NCI-H748 (cell line): ENCODE measurements at regions not wholly inside any gene's neighbourhood (a gene's known extent, or its start where the extent isn't known, plus 50 kb on each side); places are given as distances from the start of the nearest gene placed in this dataset.
"Not testable (repeated sequence)": the region's sequence is repeated elsewhere in the genome, so short reads cannot be mapped to it uniquely, and the experiment has no call there.

ENCODE experiments used
- DNase-seq: peaks from one replicate; lab custom pipeline; 2025; ENCODE audit not compliant: unreplicated experiment; lab: John Stamatoyannopoulos, UW

DNA sequence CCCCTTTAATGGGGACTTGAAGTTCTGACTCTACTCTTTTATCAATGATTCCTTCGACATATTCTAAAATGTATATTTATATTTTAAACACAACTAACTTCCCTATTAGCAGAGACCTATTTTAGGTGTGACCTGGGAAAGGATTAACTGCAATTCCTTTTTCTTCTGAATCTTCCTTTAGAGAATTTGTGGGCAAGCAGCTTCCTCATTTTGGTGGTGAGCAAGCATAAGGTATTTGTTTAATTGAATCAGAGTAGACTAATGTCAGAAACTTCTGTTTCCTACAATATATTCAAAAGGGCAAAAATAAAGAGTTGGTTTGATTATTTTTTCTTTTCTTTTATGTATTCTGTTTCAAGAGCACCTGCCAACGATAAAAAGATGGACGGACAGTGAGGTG lies 237.0 kb downstream of the IKZF2 start:
- no peak for DNase-seq

DNA sequence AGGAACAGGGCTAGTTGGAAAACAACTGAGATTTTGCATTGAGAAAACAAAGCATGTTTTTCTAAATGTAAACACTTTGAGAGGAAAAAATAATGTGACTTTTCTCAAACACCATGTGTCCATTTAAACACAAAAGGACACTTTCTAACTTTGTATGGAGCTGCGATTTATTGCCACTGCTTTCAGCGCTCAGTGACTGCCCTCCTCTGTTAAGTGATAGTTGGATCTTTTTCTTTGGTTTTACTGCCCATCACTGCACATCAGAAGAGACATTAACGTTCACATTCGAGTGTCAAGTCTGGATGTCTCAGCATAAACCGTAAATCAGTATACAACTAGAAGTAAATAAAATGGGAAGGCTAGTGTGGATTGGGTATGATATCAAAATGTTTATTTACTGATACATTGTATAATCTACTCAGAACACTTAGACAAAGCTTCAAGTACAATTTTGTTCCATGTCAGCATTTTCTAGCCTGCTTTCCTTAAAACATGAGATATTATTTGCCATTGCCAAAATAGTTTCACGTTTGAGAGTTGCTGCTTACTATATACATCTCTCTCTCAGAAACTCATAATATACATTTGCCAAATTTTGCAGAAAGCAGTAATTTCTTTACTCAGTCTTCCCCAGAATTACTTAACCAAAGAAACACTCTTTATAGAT lies 237.6 kb downstream of the IKZF2 start:
- no peak for DNase-seq

DNA sequence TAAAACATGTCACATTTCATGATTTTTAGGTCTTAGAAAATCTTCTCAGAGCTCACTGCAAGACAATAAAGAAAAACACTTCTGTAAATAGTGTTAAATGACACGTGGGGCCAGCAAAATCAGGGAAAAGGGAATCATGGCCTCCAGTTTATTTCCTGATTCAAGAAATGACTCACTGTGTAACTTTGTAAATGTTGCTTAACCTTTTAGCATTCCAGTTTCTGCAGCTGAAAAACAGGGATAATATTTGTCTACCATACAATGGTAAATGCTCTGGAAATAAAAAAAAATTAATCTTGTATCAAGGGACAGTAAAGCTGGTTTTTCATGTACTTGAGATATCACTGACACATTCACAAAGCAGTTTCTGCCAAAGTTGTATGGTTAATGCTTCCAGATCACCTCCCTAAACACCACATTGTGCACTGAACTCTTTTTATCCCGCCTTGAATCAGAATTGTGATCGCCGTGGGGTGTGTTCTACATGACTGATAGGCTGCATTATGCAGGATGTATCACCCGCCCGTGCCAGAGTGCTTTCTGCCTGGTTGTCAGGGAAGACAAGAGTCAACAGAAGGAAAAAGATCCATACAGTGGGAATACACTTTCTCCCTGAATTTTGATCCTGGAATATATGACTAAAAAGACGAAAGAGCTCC lies 238.8 kb downstream of the IKZF2 start:
- DNase-seq = peak; percentile 46

DNA sequence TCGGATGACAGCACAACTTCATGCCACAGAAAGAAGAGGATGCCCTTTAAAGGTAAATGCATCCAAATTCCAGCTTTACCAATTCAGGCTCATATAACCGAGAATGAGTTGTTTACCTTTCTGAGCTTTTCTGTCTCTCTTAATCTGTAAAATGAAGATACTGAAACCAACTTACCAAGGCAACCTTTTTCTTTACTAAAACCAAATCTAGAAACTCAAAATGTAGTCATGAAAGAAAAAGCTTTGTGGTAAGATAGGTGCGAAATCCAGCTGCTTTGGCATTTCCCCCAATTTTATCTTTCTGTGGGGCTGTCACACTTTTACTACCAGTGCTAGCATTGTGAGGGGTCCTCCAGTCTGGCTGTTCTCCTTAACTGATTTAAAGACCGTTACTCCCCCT lies 240.4 kb downstream of the IKZF2 start:
- DNase-seq = no peak

DNA sequence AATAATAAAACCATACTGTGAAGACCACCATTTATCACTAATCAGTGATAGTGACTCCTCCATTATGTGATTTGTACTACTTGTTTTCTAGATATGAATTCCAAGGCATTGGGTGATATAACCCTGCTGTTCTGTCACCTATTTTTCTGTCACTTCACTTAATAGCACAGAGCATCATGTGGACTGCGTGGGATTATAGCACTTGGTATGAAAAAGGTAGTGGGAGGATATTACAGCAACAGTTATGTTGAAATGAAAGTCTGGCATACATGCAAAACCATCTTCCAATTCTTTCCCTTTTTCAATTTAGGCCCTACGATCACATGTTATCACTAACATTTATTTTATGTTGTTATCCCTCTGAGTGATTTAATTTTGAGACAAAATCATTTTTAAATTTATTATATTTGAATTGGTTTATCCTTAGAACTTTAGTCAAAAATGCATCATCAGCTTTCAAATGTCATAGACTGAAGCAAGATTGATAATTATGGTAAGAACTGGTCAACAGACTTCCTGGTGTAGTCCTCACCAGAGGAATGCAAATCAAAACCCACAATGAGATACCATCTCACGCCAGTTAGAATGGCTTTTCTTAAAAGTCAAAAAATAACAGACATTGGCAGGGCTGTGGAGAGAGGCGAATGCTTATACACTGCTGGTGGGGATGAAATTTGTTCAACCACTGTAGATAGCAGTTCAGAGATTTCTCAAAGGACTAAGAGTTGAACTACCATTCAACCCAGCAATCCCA lies 242.6 kb downstream of the IKZF2 start:
- no peak for DNase-seq

DNA sequence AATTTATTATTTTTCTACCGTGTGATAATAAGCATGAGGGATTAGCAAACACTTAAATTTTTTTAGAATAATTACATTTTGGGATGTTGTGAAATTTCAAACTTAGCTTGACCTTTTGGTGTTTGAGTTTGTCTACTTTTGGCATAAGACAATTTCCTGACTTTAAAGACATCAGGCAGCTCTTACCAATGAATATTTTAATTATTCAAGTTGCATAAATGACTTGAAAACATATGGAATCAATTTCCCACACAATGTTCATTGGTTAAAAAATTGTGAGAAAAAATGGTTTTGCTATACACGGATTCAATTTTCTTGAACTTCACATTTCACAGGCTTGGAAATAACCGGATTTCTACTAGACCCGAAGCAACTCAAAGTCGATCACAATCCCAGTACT lies 243.4 kb downstream of the IKZF2 start:
- DNase-seq = no peak

DNA sequence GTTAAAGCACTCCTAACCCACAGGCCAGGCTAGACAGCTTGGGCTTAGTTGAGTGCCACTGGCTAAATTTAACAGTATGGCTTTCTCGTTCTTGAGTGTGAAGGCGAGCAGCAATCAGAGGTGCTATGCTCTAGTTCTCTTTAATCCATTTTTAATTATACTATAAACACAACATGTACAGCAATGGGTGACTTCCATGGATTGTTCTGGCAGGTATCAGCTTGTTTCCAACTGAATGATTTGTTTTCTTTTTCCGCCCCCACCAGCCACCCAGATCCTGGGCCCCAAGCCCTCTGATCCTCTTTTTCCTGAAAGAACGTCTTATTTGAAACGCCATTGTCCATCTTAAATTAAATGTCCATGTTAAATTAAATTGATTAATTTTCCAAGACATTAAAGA lies 244.8 kb downstream of the IKZF2 start:
- DNase-seq = peak; percentile 56

DNA sequence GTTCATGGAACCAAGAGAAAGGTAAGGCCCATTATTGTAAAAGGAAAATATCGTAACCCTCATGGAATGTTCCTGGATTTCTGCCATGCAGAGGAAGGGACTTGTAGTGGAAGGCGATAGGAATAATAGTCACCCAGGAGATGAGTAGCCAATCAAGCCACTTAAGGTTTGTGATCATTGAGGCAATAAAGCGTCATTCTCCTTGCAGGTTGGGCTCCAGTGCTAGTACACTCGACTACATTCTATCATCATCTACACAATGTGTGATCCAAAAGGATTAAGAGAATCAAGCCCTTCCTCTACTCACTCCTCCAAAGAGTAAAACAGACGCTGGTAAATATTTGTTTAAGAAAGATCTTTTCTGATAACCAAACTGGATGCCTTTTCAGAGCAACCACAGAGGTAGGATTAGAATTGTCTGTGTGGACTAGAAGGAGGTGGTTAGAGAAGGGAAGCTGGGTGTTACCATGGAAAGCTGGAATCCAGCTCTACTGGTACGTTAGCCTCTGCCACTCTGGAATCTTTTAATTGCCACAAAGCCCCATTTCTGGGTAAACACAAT lies 245.7 kb downstream of the IKZF2 start:
- DNase-seq = peak; percentile 78

DNA sequence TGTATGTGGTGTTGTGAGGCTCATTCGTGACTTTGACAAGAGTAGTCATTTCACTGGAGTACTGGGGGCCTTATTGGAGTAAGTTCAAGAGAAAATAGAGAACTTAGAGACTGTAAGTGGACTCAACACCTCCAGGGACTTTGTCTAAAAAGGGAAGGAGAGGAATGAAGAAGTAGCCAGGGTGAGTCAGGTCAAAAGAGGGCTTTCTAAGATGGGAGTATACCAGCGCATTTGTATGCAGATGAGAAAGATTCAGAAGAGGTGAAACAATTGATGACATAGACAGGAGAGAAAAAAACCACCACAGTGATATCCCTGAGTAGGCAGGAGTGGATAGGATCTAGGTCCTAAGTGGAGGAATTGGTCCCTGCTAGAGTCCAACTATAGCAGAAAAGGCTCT lies 246.8 kb downstream of the IKZF2 start:
- no peak for DNase-seq

DNA sequence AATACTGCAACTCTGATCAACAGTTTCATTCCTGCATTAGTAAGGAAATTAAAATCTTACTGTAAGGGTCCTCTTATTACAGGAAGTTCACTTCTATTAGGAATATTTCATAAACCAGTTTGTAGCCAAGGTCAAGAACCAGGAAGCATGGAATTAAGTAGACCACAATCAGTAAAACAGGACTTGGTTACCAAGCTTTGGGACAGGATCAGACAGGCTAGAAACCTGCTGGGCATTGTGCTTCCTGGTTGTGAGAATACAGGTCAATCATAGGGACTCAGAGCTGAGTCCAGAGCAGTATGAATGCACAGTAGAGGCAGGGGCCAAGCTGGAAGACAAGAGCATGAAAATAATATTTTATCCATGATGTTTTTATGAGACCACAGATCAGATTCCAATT lies 248.0 kb downstream of the IKZF2 start:
- DNase-seq = no peak

DNA sequence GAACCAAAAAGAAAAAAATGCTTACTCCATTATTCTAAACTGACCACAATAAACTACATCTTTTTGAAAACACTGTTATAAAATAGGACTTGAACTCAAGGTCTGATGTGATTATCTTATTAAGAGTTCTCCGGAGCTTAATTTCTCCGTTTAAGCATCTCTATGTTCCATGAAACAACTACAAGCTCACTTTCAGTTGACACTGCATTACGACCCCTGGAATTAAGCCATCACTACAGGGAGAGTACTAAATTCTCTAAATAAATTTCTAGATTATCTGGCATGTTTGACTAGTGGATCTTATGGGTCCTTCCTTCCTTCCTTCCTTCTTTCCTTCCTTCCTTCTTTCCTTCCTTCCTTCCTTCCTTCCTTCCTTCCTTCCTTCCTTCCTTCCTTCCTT lies 249.0 kb downstream of the IKZF2 start:
- DNase-seq = no peak

DNA sequence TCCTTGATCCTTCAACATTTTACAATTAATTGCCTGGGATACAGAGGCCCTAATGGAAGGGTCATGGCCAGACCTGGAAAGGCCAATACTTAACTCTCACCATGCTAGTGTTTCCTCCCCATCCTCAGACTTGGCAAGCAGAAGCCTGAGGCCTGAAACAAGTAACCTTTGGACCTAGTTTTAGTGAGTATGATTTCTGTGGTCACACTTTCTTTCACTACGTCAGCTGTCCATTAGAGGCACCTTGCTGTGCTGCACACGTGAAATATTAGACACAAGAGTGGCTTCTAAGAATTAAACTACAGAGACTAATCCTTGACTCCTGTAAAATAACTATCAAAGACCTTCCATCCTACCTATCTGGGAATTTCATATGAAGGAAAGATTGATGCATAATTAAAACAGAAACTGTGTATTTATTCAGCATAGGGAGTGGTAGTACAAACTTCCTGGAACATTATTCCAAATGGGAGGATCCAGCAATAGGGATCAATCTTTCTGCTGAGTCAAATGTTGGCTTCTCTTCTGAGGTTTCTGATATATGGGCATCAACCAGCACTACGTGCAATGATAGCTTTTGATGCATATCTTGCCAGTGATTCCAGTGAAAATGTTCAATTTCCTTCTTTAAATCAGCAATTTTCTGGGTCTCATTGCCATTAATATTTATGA lies 249.7 kb downstream of the IKZF2 start:
- DNase-seq = no peak

DNA sequence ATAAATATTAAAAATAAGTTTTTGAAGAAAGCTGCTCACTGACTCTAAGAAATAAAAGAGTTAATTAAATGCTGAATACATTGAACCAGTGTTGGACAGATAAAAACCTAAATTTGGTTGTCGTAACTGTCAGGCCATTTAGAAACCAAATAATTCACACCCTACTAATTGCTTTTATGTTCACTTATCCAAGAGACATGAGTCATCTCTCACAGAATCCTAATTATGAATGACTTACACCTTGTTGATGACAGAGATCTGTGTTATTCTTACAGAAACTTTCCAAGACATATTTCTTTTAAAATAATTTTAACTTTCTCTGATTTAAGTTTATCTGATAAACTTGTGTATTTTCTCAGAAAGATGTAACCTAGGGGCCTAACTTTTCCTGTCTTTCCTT lies 250.7 kb downstream of the IKZF2 start:
- no peak for DNase-seq

DNA sequence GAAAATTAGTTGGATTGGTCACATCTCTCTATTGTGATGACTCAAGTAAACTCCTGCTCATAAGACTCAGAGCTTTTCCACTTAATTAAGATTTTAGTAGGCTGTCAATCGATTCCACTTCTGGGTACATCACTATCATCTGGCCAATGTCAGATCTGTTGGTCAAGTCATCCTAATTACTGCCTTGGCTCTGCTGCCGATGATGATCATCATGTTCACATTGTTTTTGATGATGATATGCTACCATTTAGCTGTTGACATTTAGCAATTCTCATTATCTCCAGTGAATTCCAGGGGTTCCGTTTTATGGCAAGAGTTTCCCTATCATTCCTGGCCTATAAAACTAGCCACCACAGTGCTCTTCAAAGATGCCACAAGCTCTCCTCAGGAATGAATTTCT lies 253.4 kb downstream of the IKZF2 start:
- no peak for DNase-seq

DNA sequence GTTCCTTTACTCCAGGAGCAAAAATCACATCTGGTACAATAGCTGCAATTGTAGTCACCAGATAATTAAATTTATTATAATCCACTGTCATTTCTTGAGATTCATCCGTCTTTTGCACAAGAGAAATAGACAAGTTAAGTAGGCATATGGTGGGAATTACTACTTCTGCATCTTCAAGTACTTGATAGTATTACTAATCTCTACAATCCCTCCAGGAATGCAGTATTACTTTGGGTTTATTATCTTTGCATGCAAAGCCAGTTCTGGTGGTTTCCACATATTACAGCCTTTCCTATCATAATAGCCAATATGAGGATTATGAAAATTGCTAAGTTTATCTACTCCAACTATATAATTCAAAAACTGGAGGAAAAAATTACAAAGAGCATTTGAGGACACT lies 254.1 kb downstream of the IKZF2 start:
- no peak for DNase-seq

DNA sequence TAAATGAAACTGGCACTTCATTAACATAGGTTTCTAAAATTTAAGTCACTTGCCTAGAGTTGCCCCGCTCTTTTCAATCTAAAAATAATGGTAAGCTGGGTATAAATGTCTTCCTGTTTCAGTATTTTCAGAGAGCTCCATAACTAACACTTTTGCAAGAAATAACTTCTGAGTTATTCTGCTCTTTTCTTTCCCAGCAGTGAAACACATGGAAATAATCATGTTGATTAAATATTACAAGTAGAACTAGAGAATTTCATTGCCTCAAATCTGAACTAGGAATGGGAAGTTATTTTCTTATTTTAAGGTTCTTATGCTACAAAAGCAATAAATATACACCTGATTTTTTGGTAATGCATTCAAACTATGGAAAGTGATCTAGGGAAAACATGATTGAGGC lies 257.4 kb downstream of the IKZF2 start:
- DNase-seq = no peak

DNA sequence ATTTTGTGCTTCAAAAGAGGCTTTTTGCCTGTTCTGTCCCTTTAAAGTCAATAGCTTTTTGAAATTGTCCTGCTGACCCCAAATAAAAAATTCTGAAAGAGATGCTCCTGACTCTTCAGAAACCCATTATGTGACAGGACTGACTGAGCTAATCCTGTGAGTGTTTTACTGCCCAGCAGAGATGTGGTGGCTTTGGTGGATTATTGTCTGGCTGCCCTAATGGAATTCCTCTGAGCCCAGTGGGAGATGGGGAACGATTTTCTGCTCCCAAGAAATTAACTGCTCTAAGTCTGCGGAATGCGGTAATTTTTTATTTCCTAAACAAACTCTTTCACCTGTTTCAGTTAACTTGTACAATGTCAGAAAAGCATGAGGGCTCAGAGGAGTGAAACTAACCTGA lies 258.2 kb downstream of the IKZF2 start:
- DNase-seq = no peak

DNA sequence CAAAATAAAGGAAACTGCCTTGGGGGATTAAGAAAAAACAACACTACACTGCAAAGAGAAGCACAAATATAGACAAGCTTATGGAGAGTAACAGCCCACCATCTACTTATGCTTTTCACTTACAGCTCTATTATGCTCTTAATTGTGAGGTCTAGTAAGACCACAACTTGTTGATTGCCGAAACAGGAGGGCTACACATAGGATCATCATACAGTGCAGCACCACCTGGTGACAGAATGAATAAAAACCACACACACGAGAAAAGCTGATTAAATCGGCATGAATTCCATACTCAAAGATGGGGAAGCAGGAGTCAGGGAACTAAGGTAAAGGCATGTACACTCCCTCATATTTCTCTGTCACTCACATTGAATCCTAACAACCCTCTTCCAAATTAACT lies 259.2 kb downstream of the IKZF2 start:
- peak; percentile 78 for DNase-seq

DNA sequence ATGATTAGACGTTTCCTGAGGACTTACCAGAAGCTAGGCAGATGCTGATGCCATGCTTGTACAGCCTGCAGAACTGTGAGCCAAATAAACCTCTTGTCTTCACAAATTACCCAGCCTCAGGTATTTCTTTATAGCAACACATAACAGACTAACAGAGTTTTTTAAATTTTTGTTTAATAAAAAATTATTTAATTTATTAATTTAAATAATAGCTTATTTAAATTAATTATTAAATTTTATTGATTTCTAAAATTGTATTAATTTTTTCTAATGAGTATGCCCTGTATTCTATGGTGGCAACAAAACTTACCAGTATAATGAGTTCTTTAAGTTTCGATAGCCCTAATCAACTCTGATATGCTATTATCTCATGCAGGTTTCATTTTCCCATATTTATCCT lies 259.8 kb downstream of the IKZF2 start:
- DNase-seq = no peak

DNA sequence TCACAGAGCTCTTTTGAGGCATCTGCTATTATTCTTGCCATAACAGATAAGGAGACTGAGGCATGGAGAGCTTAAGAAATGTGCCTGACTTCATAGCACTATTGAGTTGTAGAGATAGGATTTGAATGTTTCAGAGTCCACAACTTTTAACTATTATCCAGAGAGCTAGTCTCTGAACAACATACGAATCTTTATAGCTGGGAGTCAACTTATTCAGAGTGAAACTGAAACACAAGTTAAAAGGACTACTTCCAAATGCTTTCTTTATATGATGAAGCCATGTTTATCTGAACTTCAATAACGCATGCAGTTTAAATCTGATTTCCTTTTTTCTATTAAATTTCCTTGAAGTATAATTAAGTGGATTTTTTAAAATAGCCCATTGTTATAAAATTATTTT lies 268.8 kb downstream of the IKZF2 start:
- DNase-seq = no peak

DNA sequence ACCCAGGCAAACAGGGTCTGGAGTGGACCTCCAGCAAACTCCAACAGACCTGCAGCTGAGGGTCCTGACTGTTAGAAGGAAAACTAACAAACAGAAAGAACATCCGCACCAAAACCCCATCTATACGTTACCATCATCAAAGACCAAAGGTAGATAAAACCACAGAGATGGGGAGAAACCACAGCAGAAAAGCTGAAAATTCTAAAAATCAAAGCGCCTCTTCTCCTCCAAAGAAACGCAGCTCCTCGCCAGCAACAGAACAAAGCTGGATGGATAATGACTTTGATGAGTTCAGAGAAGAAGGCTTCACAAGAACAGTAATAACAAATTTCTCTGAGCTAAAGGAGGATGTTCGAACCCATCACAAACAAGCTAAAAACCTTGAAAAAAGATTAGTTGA lies 274.9 kb downstream of the IKZF2 start:
- DNase-seq = not testable (repeated sequence)

DNA sequence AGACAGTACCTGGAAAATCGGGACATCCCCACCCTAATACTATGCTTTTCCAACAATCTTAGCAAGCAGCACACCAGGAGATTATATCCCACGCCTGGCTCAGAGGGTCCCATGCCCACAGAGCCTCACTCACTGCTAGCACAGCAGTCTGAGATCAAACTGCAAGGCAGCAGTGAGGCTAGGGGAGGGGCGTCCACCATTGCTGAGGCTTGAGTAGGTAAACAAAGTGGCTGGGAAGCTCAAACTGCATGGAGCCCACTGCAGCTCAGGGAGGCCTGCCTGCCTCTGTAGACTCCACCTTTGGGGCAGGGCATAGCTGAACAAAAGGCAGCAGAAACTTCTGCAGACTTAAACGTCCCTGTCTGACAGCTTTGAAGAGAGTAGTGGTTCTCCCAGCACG lies 275.5 kb downstream of the IKZF2 start:
- DNase-seq = not testable (repeated sequence)
